Activated T-cell treated with anti-CD3 and anti-CD28 coated beads, Interleukin-2, amount 50 U/mL, for 24 hours (primary cell): ENCODE measurements at regions not wholly inside any gene's neighbourhood (a gene's known extent, or its start where the extent isn't known, plus 50 kb on each side); places are given as distances from the start of the nearest gene placed in this dataset.

Experiments
- DNase-seq: peaks from one replicate; pipeline ENCODE4 v3.0.0-alpha.2; 2020
- H3K27ac Mint-ChIP-seq: 2 replicates; pipeline ENCODE4 v1.8.0; 2020; ENCODE audit warnings: mild to moderate bottlenecking, mixed read lengths
- H3K27me3 Mint-ChIP-seq: 2 replicates; pipeline ENCODE4 v1.8.0; 2020; ENCODE audit warnings: mixed read lengths
- H3K36me3 Mint-ChIP-seq: 2 replicates; pipeline ENCODE4 v1.8.0; 2020; ENCODE audit warnings: low read depth, mixed read lengths
- H3K4me1 Mint-ChIP-seq: 2 replicates; pipeline ENCODE4 v1.8.0; 2020; ENCODE audit warnings: low read depth, mixed read lengths
- H3K4me3 Mint-ChIP-seq: 2 replicates; pipeline ENCODE4 v1.8.0; 2020; ENCODE audit warnings: mild to moderate bottlenecking, moderate library complexity, mixed read lengths
- H3K9me3 Mint-ChIP-seq: 2 replicates; pipeline ENCODE4 v1.8.0; 2020; ENCODE audit warnings: mixed read lengths

GRCh38 chr2:204272610-204273287 lies 272.5 kb upstream of the PARD3B start:
- peaks cover 13% of the 10 kb centered on the region for H3K27me3 Mint-ChIP-seq
- H3K36me3 Mint-ChIP-seq = no peaks in the 10 kb centered on the region
- no peak overlapping the region for H3K4me3 Mint-ChIP-seq
- H3K27ac Mint-ChIP-seq = no peak overlapping the region
- no peak for DNase-seq
- H3K4me1 Mint-ChIP-seq = no peaks in the 10 kb centered on the region
- H3K9me3 Mint-ChIP-seq = peaks cover 9% of the 10 kb centered on the region

- H3K36me3 Mint-ChIP-seq = no peaks in the 10 kb centered on the region
- H3K27me3 Mint-ChIP-seq = peaks cover 18% of the 10 kb centered on the region
- H3K4me3 Mint-ChIP-seq = no peak overlapping the region
- DNase-seq = no peak
- H3K9me3 Mint-ChIP-seq = peaks cover 9% of the 10 kb centered on the region
- no peaks in the 10 kb centered on the region for H3K4me1 Mint-ChIP-seq
- no peak overlapping the region for H3K27ac Mint-ChIP-seq
These were observed 270.8 kb upstream of the PARD3B start for GRCh38 chr2:204274429-204274828.

GRCh38 chr2:204274991-204275390 lies 270.3 kb upstream of the PARD3B start:
- no peak overlapping the region for H3K4me3 Mint-ChIP-seq
- H3K9me3 Mint-ChIP-seq = peaks cover 9% of the 10 kb centered on the region
- no peaks in the 10 kb centered on the region for H3K36me3 Mint-ChIP-seq
- no peak overlapping the region for H3K27ac Mint-ChIP-seq
- DNase-seq = no peak
- peaks cover 18% of the 10 kb centered on the region for H3K27me3 Mint-ChIP-seq
- no peaks in the 10 kb centered on the region for H3K4me1 Mint-ChIP-seq

GRCh38 chr2:204277226-204277625 lies 268.0 kb upstream of the PARD3B start:
- Mint-ChIP-seq H3K27ac (no peak overlapping the region), H3K9me3 (no peaks in the 10 kb centered on the region), H3K36me3 (no peaks in the 10 kb centered on the region), H3K27me3 (peaks cover 24% of the 10 kb centered on the region), H3K4me3 (no peak overlapping the region), H3K4me1 (no peaks in the 10 kb centered on the region)
- no peak for DNase-seq

- no peaks in the 10 kb centered on the region for H3K9me3 Mint-ChIP-seq
These were observed 266.8 kb upstream of the PARD3B start for GRCh38 chr2:204278454-204278853.

GRCh38 chr2:204279819-204280218 lies 265.5 kb upstream of the PARD3B start:
- no peak overlapping the region for H3K27ac Mint-ChIP-seq
- DNase-seq = no peak
- H3K27me3 Mint-ChIP-seq = peaks cover 27% of the 10 kb centered on the region
- H3K9me3 Mint-ChIP-seq = no peaks in the 10 kb centered on the region
- no peaks in the 10 kb centered on the region for H3K36me3 Mint-ChIP-seq
- H3K4me1 Mint-ChIP-seq = no peaks in the 10 kb centered on the region
- H3K4me3 Mint-ChIP-seq = no peak overlapping the region

More at GRCh38 chr2:204278454-204278853, 266.8 kb upstream of the PARD3B start:
- H3K27me3 Mint-ChIP-seq = peaks cover 24% of the 10 kb centered on the region
- no peak overlapping the region for H3K4me3 Mint-ChIP-seq
- no peak overlapping the region for H3K27ac Mint-ChIP-seq
- no peaks in the 10 kb centered on the region for H3K4me1 Mint-ChIP-seq
- no peak for DNase-seq
- H3K36me3 Mint-ChIP-seq = no peaks in the 10 kb centered on the region

- Mint-ChIP-seq H3K36me3 (no peaks in the 10 kb centered on the region), H3K9me3 (no peaks in the 10 kb centered on the region), H3K4me3 (no peak overlapping the region), H3K4me1 (no peaks in the 10 kb centered on the region), H3K27ac (no peak overlapping the region), H3K27me3 (peaks cover 23% of the 10 kb centered on the region)
- DNase-seq = no peak
These were observed 265.0 kb upstream of the PARD3B start for GRCh38 chr2:204280262-204280668.

- Mint-ChIP-seq H3K4me1 (no peaks in the 10 kb centered on the region), H3K9me3 (no peaks in the 10 kb centered on the region), H3K4me3 (no peak overlapping the region), H3K27me3 (peaks cover 20% of the 10 kb centered on the region), H3K27ac (no peak overlapping the region), H3K36me3 (no peaks in the 10 kb centered on the region)
- DNase-seq = no peak
These were observed 263.2 kb upstream of the PARD3B start for GRCh38 chr2:204282081-204282480.

- Mint-ChIP-seq H3K4me3 (no peak overlapping the region), H3K27me3 (peaks cover 23% of the 10 kb centered on the region), H3K27ac (no peak overlapping the region), H3K36me3 (no peaks in the 10 kb centered on the region), H3K9me3 (no peaks in the 10 kb centered on the region), H3K4me1 (no peaks in the 10 kb centered on the region)
- no peak for DNase-seq
These were observed 262.8 kb upstream of the PARD3B start for GRCh38 chr2:204282525-204282924.

- no peak overlapping the region for H3K4me3 Mint-ChIP-seq
- no peak for DNase-seq
- H3K4me1 Mint-ChIP-seq = no peaks in the 10 kb centered on the region
- H3K27me3 Mint-ChIP-seq = peaks cover 27% of the 10 kb centered on the region
- H3K36me3 Mint-ChIP-seq = no peaks in the 10 kb centered on the region
- H3K27ac Mint-ChIP-seq = no peak overlapping the region
- H3K9me3 Mint-ChIP-seq = no peaks in the 10 kb centered on the region
These were observed 256.2 kb upstream of the PARD3B start for GRCh38 chr2:204289066-204289465.

GRCh38 chr2:204292439-204292838 lies 252.8 kb upstream of the PARD3B start:
- no peaks in the 10 kb centered on the region for H3K9me3 Mint-ChIP-seq
- no peak overlapping the region for H3K4me3 Mint-ChIP-seq
- H3K27ac Mint-ChIP-seq = no peak overlapping the region
- H3K27me3 Mint-ChIP-seq = peaks cover 34% of the 10 kb centered on the region
- no peaks in the 10 kb centered on the region for H3K4me1 Mint-ChIP-seq
- no peaks in the 10 kb centered on the region for H3K36me3 Mint-ChIP-seq
- DNase-seq = no peak

GRCh38 chr2:204293884-204294747 lies 251.2 kb upstream of the PARD3B start:
- H3K4me3 Mint-ChIP-seq = no peak overlapping the region

GRCh38 chr2:204298404-204298803 lies 246.9 kb upstream of the PARD3B start:
- H3K27ac Mint-ChIP-seq = no peak overlapping the region
- DNase-seq = no peak
- H3K36me3 Mint-ChIP-seq = no peaks in the 10 kb centered on the region
- H3K4me3 Mint-ChIP-seq = no peak overlapping the region
- H3K27me3 Mint-ChIP-seq = peaks cover 15% of the 10 kb centered on the region
- no peaks in the 10 kb centered on the region for H3K4me1 Mint-ChIP-seq
- H3K9me3 Mint-ChIP-seq = no peaks in the 10 kb centered on the region

More at GRCh38 chr2:204293884-204294747, 251.2 kb upstream of the PARD3B start:
- no peaks in the 10 kb centered on the region for H3K36me3 Mint-ChIP-seq
- no peak overlapping the region for H3K27ac Mint-ChIP-seq
- H3K27me3 Mint-ChIP-seq = peaks cover 26% of the 10 kb centered on the region
- DNase-seq = no peak
- no peaks in the 10 kb centered on the region for H3K4me1 Mint-ChIP-seq
- H3K9me3 Mint-ChIP-seq = no peaks in the 10 kb centered on the region

- Mint-ChIP-seq H3K9me3 (no peaks in the 10 kb centered on the region), H3K4me3 (no peak overlapping the region), H3K36me3 (no peaks in the 10 kb centered on the region), H3K27ac (no peak overlapping the region), H3K27me3 (peaks cover 15% of the 10 kb centered on the region), H3K4me1 (no peaks in the 10 kb centered on the region)
- no peak for DNase-seq
These were observed 245.5 kb upstream of the PARD3B start for GRCh38 chr2:204299766-204300165.

GRCh38 chr2:204306667-204307066 lies 238.6 kb upstream of the PARD3B start:
- no peaks in the 10 kb centered on the region for H3K4me1 Mint-ChIP-seq

More at GRCh38 chr2:204306667-204307066, 238.6 kb upstream of the PARD3B start:
- H3K36me3 Mint-ChIP-seq = no peaks in the 10 kb centered on the region
- no peak overlapping the region for H3K4me3 Mint-ChIP-seq
- H3K27me3 Mint-ChIP-seq = peaks cover 12% of the 10 kb centered on the region
- no peak for DNase-seq
- no peak overlapping the region for H3K27ac Mint-ChIP-seq
- no peaks in the 10 kb centered on the region for H3K9me3 Mint-ChIP-seq
